ENCODE measurements at regions not wholly inside any gene's neighbourhood (a gene's known extent, or its start where the extent isn't known, plus 50 kb on each side); places are given as distances from the start of the nearest gene placed in this dataset.

DNA sequence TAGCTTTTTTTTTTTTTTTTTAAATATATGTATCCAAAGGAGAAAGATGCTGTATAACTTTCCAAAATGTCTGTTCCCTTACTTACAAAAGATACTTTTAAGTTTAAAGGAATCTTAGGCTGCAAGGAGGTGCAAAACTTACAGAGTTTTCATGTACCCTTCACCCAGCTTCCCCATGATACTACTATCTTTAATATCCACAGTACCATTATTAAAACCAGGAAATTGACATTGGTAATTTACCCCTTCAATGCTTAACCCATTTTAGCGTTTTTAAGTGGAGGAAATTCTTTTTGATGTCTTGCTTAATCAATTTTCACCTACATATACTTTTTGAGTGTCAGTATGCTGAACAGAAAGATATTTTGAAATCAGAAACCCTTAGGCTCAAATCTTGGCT is 310.9 kb downstream of the PRL start:
- WGBS, result 82% methylated on average over 1 of the region's 1 CpG
- Histone ChIP-seq H3K9me3 (no peaks in the 10 kb centered on the region), H3K36me3 (peaks cover 0 to under 1% (median 0%) of the 10 kb centered on the region in 4 donors), H3K4me1 (peaks cover 8 to 29% (median 27%) of the 10 kb centered on the region in 4 donors), H3K4me3 (no peak overlapping the region), H3K27ac (replicated peaks in 1 of 4) (no peak overlapping the region), H3K27me3 (no peaks in the 10 kb centered on the region)
- no peak for DNase-seq (ENCODE audit: extremely low spot score)
- intact Hi-C loops (cut with DNase I), result no loop called here
- TF ChIP-seq EP300 (IDR thresholded peaks at IDR 0.05), result no peak
- TF ChIP-seq, protein P1, sequence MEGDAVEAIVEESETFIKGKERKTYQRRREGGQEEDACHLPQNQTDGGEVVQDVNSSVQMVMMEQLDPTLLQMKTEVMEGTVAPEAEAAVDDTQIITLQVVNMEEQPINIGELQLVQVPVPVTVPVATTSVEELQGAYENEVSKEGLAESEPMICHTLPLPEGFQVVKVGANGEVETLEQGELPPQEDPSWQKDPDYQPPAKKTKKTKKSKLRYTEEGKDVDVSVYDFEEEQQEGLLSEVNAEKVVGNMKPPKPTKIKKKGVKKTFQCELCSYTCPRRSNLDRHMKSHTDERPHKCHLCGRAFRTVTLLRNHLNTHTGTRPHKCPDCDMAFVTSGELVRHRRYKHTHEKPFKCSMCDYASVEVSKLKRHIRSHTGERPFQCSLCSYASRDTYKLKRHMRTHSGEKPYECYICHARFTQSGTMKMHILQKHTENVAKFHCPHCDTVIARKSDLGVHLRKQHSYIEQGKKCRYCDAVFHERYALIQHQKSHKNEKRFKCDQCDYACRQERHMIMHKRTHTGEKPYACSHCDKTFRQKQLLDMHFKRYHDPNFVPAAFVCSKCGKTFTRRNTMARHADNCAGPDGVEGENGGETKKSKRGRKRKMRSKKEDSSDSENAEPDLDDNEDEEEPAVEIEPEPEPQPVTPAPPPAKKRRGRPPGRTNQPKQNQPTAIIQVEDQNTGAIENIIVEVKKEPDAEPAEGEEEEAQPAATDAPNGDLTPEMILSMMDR (IDR thresholded peaks at IDR 0.05), result no peak
- no peak for TF ChIP-seq POLR2A (IDR thresholded peaks at IDR 0.05; ENCODE audit: low read depth)
- no peak for TF ChIP-seq POLR2AphosphoS5 (IDR thresholded peaks at IDR 0.05)

DNA sequence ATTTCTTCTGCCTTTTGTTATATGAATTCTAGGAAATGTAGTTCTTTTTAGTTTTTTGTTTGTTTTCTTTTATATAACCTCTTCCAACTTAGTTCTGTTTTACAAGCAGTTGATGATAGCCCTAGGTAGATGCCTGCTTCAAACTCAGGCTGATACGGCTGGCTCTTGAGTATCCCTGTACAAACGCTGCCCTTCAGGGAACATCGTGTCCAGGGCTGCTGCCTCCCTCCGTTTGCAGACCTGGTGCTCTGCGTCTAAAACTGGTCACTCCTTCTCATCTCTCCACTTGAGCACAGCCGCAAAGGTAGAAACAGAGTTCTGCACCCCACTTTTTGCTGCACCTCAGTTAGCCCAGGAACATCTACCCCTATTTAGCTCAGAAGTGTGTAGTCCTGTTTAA is 310.1 kb downstream of the PRL start:
- no peak for TF ChIP-seq POLR2AphosphoS5 (IDR thresholded peaks at IDR 0.05)
- no peak for TF ChIP-seq EP300 (IDR thresholded peaks at IDR 0.05)
- TF ChIP-seq POLR2A (IDR thresholded peaks at IDR 0.05; ENCODE audit: low read depth), result no peak
- TF ChIP-seq, protein P1 (IDR thresholded peaks at IDR 0.05), result no peak
- no peaks in the 10 kb centered on the region for H3K9me3 ChIP-seq
- no peak for DNase-seq (ENCODE audit: extremely low spot score)
- H3K36me3 ChIP-seq, result no peaks in the 10 kb centered on the region
- no peaks in the 10 kb centered on the region for H3K27me3 ChIP-seq
- 55% methylated on average over 6 of the region's 6 CpGs for WGBS
- H3K4me3 ChIP-seq, result no peak overlapping the region
- H3K4me1 ChIP-seq, result peaks cover 8 to 29% (median 27%) of the 10 kb centered on the region in 4 donors
- intact Hi-C loops (cut with DNase I), result no loop called here
- peak overlapping the region; percentile 64 to 76 (median 69) for H3K27ac ChIP-seq (replicated peaks in 1 of 4)

DNA sequence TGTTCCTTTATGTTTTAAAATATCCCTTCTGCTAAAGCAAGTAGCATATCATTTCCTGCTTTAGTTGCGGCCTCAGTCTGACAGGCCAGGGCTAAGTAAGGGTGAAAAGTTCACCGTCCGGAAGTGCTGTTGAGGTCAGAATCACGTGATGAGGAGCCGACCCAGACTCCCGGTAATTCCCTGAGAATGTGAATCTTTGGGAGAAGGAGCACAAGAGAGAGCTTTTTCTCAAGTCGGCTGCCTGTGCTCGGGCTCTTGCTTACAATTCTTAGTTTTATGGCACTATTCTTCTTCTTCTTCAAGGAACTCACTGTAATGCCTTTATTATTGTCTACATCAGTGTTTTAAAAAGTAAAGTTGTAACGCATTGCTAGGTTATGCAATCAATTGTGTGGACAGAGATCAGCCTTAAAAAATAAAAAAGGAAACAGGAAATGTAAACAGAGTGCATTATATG is 309.3 kb downstream of the PRL start:
- peak overlapping the region; percentile 64 to 76 (median 69) for H3K27ac ChIP-seq (replicated peaks in 1 of 4)
- no peaks in the 10 kb centered on the region for H3K9me3 ChIP-seq
- H3K27me3 ChIP-seq, result no peaks in the 10 kb centered on the region
- no peaks in the 10 kb centered on the region for H3K36me3 ChIP-seq
- peak overlapping the region; percentile 33 to 50 (median 39) for H3K4me3 ChIP-seq
- no peak for DNase-seq (ENCODE audit: extremely low spot score)
- no peak for TF ChIP-seq POLR2A (IDR thresholded peaks at IDR 0.05; ENCODE audit: low read depth)
- TF ChIP-seq POLR2AphosphoS5 (IDR thresholded peaks at IDR 0.05), result peak; percentile 67 to 90
- TF ChIP-seq, protein P1 (IDR thresholded peaks at IDR 0.05), result no peak
- TF ChIP-seq EP300 (IDR thresholded peaks at IDR 0.05), result no peak
- intact Hi-C loops (cut with DNase I), result no loop called here
- WGBS, result 1% methylated on average over 9 of the region's 9 CpGs
- peaks cover 8 to 29% (median 27%) of the 10 kb centered on the region in 4 donors for H3K4me1 ChIP-seq

GRCh38 chr6:21990577-21990976 is 306.3 kb downstream of the PRL start:
- H3K4me3 ChIP-seq, result no peak overlapping the region
- no peak overlapping the region for H3K27ac ChIP-seq (replicated peaks in 1 of 4)
- H3K4me1 ChIP-seq, result peaks cover 8 to 25% (median 22%) of the 10 kb centered on the region in 4 donors
- DNase-seq (ENCODE audit: extremely low spot score), result no peak
- no peaks in the 10 kb centered on the region for H3K9me3 ChIP-seq
- H3K27me3 ChIP-seq, result no peaks in the 10 kb centered on the region
- intact Hi-C loops (cut with DNase I), result no loop called here
- no peaks in the 10 kb centered on the region for H3K36me3 ChIP-seq
- no peak for TF ChIP-seq POLR2AphosphoS5 (IDR thresholded peaks at IDR 0.05)
- TF ChIP-seq, protein P1 (IDR thresholded peaks at IDR 0.05), result no peak
- no peak for TF ChIP-seq EP300 (IDR thresholded peaks at IDR 0.05)
- no peak for TF ChIP-seq POLR2A (IDR thresholded peaks at IDR 0.05; ENCODE audit: low read depth)
- 92% methylated on average over 1 of the region's 1 CpG for WGBS

Data from esophagus muscularis mucosa (tissue), 4 donors.